ENCODE measurements at regions not wholly inside any gene's neighbourhood (a gene's known extent, or its start where the extent isn't known, plus 50 kb on each side); places are given as distances from the start of the nearest gene placed in this dataset.

- H3K4me3 ChIP-seq (ENCODE audit: low read depth, low read length) = no peak overlapping the region
- H3K27me3 ChIP-seq (ENCODE audit: control insufficient read depth, insufficient read depth, low read length) = no peaks in the 10 kb centered on the region
- no peaks in the 10 kb centered on the region for H3K36me3 ChIP-seq (ENCODE audit: control insufficient read depth, insufficient read depth, low read length)
- no peak for DNase-seq (ENCODE audit: low read depth)
- no peak for TF ChIP-seq CTCF (IDR thresholded peaks at IDR 0.05; ENCODE audit: insufficient read depth, low read length, poor library complexity, severe bottlenecking)
These were observed 170.6 kb upstream of the SPHKAP start for GRCh38 chr2:228352048-228352447.

- DNase-seq (ENCODE audit: low read depth) = no peak
- Histone ChIP-seq H3K27me3 (ENCODE audit: control insufficient read depth, insufficient read depth, low read length) (no peaks in the 10 kb centered on the region), H3K36me3 (ENCODE audit: control insufficient read depth, insufficient read depth, low read length) (no peaks in the 10 kb centered on the region), H3K4me3 (ENCODE audit: low read depth, low read length) (no peak overlapping the region)
- no peak for TF ChIP-seq CTCF (IDR thresholded peaks at IDR 0.05; ENCODE audit: insufficient read depth, low read length, poor library complexity, severe bottlenecking)
These were observed 167.1 kb upstream of the SPHKAP start for GRCh38 chr2:228348516-228349064.

GRCh38 chr2:228344531-228344930, 163.0 kb upstream of the SPHKAP start:
- H3K36me3 ChIP-seq (ENCODE audit: control insufficient read depth, insufficient read depth, low read length) = no peaks in the 10 kb centered on the region
- no peak for DNase-seq (ENCODE audit: low read depth)
- no peaks in the 10 kb centered on the region for H3K27me3 ChIP-seq (ENCODE audit: control insufficient read depth, insufficient read depth, low read length)
- H3K4me3 ChIP-seq (ENCODE audit: low read depth, low read length) = no peak overlapping the region
- no peak for TF ChIP-seq CTCF (IDR thresholded peaks at IDR 0.05; ENCODE audit: insufficient read depth, low read length, poor library complexity, severe bottlenecking)

- H3K36me3 ChIP-seq (ENCODE audit: control insufficient read depth, insufficient read depth, low read length) = no peaks in the 10 kb centered on the region
- DNase-seq (ENCODE audit: low read depth) = no peak
- no peak for TF ChIP-seq CTCF (IDR thresholded peaks at IDR 0.05; ENCODE audit: insufficient read depth, low read length, poor library complexity, severe bottlenecking)
- H3K4me3 ChIP-seq (ENCODE audit: low read depth, low read length) = no peak overlapping the region
- no peaks in the 10 kb centered on the region for H3K27me3 ChIP-seq (ENCODE audit: control insufficient read depth, insufficient read depth, low read length)
These were observed 158.0 kb upstream of the SPHKAP start for GRCh38 chr2:228339525-228339924.

GRCh38 chr2:228334180-228334579, 152.7 kb upstream of the SPHKAP start:
- no peak for DNase-seq (ENCODE audit: low read depth)
- TF ChIP-seq CTCF (IDR thresholded peaks at IDR 0.05; ENCODE audit: insufficient read depth, low read length, poor library complexity, severe bottlenecking) = no peak
- no peak overlapping the region for H3K4me3 ChIP-seq (ENCODE audit: low read depth, low read length)

GRCh38 chr2:228329282-228329681, 147.8 kb upstream of the SPHKAP start:
- Histone ChIP-seq H3K36me3 (ENCODE audit: control insufficient read depth, insufficient read depth, low read length) (no peaks in the 10 kb centered on the region), H3K4me3 (ENCODE audit: low read depth, low read length) (no peak overlapping the region), H3K27me3 (ENCODE audit: control insufficient read depth, insufficient read depth, low read length) (no peaks in the 10 kb centered on the region)
- TF ChIP-seq CTCF (IDR thresholded peaks at IDR 0.05; ENCODE audit: insufficient read depth, low read length, poor library complexity, severe bottlenecking) = no peak
- DNase-seq (ENCODE audit: low read depth) = no peak

More at GRCh38 chr2:228334180-228334579, 152.7 kb upstream of the SPHKAP start:
- Histone ChIP-seq H3K36me3 (ENCODE audit: control insufficient read depth, insufficient read depth, low read length) (no peaks in the 10 kb centered on the region), H3K27me3 (ENCODE audit: control insufficient read depth, insufficient read depth, low read length) (no peaks in the 10 kb centered on the region)
